T47D (cell line): ENCODE measurements at regions not wholly inside any gene's neighbourhood (a gene's known extent, or its start where the extent isn't known, plus 50 kb on each side); places are given as distances from the start of the nearest gene placed in this dataset.
"Not testable (repeated sequence)": the region's sequence is repeated elsewhere in the genome, so short reads cannot be mapped to it uniquely, and the experiment has no call there.

Experiments used
- DNase-seq, 2 experiments: peaks; one replicate each; pipeline versions ENCODE4 v3.0.0 to v3.0.0-alpha.2; 2011 to 2012; ENCODE audit warnings: low read depth in 1 of 2, low spot score in 1 of 2
- JUND ChIP-seq: IDR thresholded peaks from 2 replicates; pipeline ENCODE4 v1.6.1; 2012; ENCODE audit warnings: low read depth
- in situ Hi-C: cut with HindIII; loops from 2 replicates; pipeline ENCODE4 v1.10.0; 2016; ENCODE audit warnings: low sequenced_read_pairs, low pct_unique_long_range_greater_than_20kb

- in situ Hi-C loops, result no loop called here
- no peak for TF ChIP-seq JUND
- DNase-seq, result no peak
These were observed 139.6 kb downstream of the CRLF2 start for GRCh38 chrX:1072637-1073377.

DNA sequence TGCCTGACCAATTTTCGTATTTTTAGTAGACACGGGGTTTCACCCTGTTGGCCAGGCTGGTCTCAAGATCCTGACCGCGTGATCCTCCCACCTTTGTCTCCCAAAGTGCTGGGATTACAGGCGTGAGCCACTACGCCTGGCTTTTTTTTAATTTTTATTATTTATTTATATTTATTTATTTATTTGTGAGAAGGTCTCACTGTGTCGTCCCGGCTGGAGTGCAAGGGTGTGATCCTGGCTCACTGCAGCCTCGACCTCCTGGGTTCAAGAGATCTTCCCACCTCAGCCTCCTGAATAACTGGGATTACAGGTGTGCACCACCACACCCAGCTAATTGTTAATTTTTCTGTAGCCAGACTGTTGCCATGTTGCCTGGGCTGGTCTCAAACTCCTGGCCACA lies 141.1 kb downstream of the CRLF2 start:
- DNase-seq, result no peak
- no peak for TF ChIP-seq JUND
- in situ Hi-C loops, result no loop called here

- in situ Hi-C loops, result no loop called here
- DNase-seq, result no peak
- TF ChIP-seq JUND, result no peak
These were observed 150.1 kb downstream of the CRLF2 start for GRCh38 chrX:1062351-1062750.

GRCh38 chrX:1060562-1060960 lies 151.9 kb downstream of the CRLF2 start:
- in situ Hi-C loops, result no loop called here

GRCh38 chrX:1059576-1060561 lies 152.6 kb downstream of the CRLF2 start:
- no peak for DNase-seq

More at GRCh38 chrX:1060562-1060960, 151.9 kb downstream of the CRLF2 start:
- no peak for DNase-seq
- no peak for TF ChIP-seq JUND

GRCh38 chrX:1053600-1053999 lies 158.8 kb downstream of the CRLF2 start:
- in situ Hi-C loops, result not testable (repeated sequence)

More at GRCh38 chrX:1059576-1060561, 152.6 kb downstream of the CRLF2 start:
- in situ Hi-C loops, result no loop called here
- TF ChIP-seq JUND, result no peak

GRCh38 chrX:1053072-1053471 lies 159.4 kb downstream of the CRLF2 start:
- TF ChIP-seq JUND, result no peak
- in situ Hi-C loops, result no loop called here

More at GRCh38 chrX:1053600-1053999, 158.8 kb downstream of the CRLF2 start:
- not testable (repeated sequence) for DNase-seq

DNA sequence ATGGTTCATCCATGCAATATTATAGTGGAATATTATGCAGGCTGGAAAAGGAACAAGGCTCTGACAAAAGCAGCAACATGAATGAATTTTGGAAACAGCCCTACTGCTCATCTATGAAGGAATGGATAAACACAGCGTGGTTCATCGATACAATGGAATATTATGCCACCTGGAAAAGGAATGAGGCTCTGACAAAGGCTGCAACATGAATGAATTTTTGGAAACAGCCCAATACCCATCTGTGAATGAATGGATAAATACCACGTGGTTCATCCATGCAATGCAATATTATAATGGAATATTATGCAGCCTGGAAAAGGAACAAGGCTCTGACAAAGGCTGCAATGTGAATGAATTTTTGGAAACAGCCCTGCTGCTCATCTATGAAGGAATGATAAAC lies 160.4 kb downstream of the CRLF2 start:
- no peak for TF ChIP-seq JUND
- DNase-seq, result no peak
- in situ Hi-C loops, result no loop called here

More at GRCh38 chrX:1053072-1053471, 159.4 kb downstream of the CRLF2 start:
- no peak for DNase-seq

- in situ Hi-C loops, result no loop called here
- no peak for TF ChIP-seq JUND
These were observed 161.0 kb downstream of the CRLF2 start for GRCh38 chrX:1051421-1051820.

GRCh38 chrX:1045680-1046314 lies 166.7 kb downstream of the CRLF2 start:
- in situ Hi-C loops, result no loop called here
- no peak for TF ChIP-seq JUND
- DNase-seq, result no peak

More at GRCh38 chrX:1051421-1051820, 161.0 kb downstream of the CRLF2 start:
- DNase-seq, result no peak

DNA sequence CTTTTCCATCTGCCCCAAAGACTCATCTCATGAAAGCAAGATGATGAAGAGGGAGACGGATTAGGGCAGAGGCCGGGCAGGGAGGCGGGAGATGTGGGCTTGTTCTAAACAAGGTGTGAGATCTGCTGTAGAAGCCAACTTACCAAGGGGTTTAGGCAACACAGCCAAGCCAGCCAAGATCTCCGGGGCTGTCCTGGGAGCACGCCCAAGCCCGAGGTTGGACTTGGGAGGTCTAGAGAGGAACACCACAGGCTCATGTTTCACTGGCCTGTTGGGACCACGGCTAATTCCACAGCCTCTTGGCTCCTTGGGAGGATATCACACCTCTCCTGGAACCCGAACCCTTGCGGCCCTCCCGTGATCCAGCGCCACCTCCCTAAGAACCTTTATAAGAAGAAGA lies 171.4 kb downstream of the CRLF2 start:
- in situ Hi-C loops, result no loop called here
- no peak for TF ChIP-seq JUND

GRCh38 chrX:1035931-1036330 lies 176.5 kb downstream of the CRLF2 start:
- DNase-seq, in situ Hi-C loops: not testable (repeated sequence)

More for the DNA sequence above, 171.4 kb downstream of the CRLF2 start:
- DNase-seq, result no peak
